GM21529 (cell line): ENCODE measurements at regions not wholly inside any gene's neighbourhood (a gene's known extent, or its start where the extent isn't known, plus 50 kb on each side); places are given as distances from the start of the nearest gene placed in this dataset.

Experiments used
- ATAC-seq: cut with Tn5 transposase; IDR thresholded peaks from one replicate; pipeline ENCODE4 v1.9.1; 2021; ENCODE audit not compliant: unreplicated experiment

DNA sequence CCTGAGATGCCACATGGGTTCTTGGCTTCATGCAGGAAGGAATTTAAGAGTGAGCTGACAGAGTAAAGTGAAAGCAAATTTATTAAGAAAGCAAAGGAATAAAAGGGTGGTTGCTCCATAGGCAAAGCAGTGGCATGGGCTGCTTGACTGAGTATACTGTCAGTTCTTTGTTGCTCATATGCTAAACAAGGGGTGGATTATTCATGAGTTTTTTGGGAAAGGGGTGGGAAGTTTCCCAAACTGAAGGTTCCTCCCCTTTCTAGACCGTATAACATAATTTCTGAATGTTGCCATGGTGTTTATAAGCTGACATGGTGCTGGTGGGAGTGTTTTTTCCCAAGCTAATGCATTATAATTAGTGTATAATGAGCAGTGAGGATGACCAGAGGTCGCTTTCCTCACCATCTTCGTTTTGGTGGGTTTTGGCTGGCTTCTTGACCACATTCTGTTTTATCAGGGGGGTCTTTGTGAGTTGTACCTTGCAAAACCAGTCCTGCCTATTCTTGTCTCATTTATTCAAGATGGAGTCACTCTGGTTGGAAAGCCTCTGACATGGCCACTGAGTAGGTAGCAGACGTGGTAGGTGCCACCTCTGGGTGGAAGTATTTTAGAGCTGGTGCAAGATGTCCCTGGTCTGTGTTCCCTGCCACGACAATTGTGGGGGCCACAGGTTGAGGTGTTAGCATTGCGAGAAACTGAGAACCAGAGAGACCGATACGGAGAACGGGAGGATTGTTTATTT lies 107.5 kb upstream of the SDK1 start:
- no peak for ATAC-seq

DNA sequence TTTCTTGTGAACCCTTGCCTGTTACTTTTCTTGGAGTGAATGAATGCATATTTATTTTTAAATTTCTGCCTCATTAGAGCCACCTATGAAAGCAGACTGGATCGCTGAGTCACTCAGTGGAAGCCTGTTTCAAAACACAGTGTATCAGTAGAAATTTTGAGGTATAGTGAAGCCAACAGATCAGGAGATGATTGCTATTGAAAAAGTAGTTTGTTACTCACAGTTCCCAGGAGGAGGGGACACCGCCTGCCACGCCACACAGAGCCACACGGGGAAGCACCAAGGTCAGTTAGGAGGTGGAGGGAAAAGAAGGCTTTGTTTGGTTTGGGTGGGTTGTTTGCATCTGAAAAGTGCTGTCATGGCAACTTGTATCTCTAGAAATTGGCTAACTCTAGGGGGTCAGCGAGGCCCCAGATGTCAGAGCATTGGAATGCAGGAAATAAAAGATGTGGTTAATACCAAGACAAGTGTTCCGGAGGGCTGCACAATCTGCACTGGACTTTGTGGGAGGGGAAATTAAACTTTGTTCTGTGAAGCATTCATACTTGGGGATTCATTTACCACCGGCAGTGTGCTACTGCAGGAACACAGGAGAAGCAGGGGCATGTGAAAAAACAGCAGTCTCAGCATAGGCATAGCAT lies 106.4 kb upstream of the SDK1 start:
- ATAC-seq, result no peak

DNA sequence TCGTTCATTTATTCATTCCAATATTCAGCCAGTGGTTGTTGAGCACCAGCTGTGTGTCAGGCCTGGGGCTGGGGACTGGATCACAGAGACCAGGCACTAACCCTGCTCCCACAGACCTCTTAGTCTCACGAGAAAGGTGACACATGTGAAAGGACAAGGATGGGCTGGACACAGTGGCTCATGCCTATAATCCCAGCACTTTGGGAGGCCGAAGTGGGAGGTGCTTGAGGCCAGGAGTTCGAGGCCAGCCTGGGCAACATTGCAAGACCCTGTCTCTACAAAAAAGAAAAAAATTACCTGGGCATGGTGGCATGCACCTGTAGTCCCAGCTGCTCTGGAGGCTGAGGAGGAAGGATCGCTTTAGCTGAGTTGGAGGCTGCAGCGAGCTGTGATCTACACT lies 105.9 kb upstream of the SDK1 start:
- ATAC-seq, result no peak

DNA sequence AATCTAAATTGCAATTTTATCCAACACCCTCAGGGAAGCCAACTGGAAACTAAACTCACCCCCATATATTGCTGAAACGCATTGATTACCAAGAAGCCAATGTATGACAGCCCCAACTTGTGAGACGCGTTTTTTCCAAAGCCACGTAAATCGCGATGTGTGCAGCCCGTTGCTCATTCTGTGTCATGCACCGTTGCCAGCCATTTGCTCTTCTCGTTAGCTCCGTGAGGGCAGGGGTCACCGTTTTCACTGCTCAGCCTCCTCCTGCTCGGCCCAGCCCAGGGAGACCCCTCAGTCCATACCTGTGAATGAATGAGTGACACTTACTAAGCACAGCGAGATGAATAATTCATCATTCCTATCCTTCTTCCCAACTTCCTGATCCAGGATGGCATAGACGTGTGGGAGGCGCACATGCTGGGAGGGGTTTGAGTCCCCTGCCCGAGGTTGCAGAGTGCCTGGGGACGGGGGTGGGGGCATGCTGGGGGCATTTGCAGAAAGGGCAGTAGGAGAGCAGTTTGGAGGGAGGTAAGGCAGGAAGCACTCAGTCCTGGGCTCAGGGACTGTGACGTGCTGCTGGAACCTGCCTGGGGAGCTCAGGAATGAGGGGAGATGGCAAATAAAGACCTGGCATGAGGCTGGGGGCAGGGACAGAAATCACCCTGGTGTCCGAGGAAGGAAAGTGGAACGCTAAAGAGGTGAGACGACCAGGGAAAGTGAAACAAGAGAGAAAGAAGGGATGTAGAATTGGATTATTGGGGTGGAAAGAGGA lies 104.2 kb upstream of the SDK1 start:
- no peak for ATAC-seq

DNA sequence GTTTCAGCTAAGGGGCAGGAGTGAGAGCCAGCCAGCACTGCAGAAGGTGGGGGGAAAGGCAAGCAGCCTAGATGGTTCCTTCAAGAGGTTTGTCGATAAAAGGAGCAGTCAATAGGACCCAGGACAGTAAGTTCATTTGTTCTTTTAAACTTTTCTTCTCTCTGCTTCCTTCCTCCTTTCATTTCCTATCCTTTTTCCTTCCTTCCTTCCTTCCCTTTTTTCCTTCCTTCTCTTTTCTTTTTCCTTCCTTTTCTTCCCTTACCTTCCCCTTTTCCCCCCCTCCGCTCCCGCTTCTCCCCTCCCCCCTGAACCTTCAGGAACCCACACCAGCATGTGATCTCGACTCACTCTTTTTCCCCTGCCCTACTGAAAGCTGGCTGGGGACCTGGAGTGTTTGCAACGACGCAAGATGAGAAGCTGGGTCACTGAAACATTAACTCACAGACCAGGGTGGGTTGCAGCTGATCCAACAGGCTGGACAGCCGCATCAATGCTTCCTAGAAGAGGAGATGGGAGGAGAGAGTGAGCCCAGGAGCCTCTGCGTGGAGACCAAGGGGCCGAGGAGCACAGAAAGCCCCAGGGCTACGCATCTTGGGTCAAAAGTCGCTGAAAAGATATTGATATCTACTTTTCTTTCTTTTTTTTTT lies 103.4 kb upstream of the SDK1 start:
- no peak for ATAC-seq

DNA sequence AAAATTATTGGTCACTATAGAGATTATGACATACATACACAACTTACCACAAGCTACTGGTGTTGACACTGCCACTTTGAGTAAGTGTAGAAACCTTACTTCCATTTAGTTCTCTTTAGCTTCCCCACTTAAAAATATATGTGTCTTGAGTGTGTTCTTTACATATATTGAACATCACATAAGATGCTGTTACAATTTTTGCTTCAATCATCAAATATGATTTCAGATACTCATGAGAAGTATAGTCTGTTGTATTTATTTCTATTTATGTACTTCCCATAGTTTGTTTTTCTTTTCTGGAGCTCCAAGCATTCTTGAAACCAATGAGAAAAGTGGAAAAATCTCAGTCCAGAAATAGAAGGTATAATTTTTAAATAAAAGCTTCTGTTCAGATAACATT lies 102.7 kb upstream of the SDK1 start:
- ATAC-seq, result no peak

DNA sequence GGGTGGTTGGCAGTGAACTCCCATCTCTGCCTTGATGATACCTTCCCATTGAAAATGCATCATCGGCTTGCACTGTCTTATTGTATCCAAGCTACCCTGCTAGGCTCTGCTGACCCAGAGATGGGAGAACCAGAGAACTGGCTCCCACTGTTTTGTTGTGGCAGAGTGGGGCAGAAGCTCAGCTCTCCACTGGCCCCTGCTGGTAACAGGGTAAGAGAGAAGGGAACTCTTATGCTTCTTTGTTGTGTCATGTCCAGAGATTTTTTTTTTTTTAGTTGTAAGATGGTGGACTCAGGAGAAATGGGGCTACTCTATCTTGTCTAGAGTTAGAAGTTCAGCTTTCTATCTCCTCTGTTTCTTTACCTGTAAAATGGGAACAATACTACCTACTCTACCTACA lies 100.5 kb upstream of the SDK1 start:
- no peak for ATAC-seq

DNA sequence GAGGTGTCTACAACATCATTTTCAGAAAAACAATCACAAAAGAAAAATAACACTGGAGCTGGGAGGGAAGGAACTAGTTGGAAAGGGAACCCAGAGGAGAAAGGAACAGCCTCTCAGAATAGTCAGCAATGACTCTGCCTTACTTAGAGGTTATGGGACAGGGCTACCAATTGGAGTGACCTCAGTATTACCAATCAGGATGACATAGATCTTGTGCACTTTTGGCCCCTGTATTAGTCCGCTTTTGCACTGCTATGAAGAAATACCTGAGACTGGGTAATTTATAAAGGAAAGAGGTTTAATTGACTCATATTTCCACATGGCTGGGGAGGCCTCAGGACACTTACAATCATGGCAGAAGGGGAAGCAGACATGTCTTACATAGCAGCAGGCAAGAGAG lies 99.7 kb upstream of the SDK1 start:
- no peak for ATAC-seq

DNA sequence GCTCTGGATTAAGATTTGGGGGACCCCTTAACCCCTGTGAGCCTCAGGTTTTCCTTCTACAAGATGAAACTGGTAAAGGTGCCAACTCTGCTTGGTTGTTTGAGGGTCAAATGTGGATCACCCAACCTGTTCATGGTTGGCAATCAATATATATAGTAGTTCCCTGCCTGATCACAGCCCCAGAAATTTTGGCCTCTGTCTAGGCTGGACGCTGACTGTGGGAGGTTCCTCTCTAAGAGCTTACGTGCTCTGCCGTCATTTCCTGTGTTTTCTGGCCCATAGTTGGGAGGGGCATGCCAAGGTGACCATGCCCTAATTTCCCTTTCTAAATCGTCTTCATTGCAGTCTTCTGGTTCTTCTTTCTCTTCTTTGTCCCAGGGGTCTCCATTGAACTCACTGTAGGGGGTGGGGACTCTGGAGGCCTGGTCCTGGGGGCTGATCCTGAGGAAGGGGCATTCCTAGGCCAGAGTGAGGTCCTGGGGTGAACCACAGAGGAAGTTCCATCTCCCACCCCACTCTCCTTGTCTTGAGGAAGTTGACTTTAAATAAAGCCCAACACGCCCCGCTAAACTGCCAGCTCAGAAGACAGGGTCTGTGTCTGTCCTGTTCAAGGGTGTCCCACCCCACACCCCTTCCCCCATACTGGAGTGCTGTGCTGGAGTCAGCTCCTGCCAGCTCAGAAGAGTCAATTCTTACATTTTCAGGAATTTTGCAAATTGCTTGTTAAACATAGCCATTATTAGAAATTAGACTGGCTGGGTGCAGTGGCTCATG lies 98.9 kb upstream of the SDK1 start:
- no peak for ATAC-seq

DNA sequence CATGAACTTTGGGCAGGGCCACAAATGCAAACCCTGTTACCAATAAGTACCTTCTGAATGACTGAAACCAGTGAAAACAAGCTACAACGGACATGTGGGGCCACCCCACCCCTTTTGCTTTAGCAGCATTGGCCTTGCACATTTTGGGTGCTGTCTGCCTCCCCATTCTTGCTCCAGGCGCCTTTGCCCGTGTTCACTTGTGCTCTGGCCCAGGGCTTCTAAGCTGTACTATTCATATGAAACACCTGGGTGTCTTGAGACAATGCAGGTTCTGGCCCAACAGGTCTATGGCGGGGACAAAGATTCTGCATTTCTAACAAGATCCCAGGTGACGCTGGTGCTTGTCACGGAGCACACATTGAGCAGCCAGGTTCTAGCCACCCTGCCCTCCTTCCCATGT lies 96.5 kb upstream of the SDK1 start:
- ATAC-seq, result no peak

DNA sequence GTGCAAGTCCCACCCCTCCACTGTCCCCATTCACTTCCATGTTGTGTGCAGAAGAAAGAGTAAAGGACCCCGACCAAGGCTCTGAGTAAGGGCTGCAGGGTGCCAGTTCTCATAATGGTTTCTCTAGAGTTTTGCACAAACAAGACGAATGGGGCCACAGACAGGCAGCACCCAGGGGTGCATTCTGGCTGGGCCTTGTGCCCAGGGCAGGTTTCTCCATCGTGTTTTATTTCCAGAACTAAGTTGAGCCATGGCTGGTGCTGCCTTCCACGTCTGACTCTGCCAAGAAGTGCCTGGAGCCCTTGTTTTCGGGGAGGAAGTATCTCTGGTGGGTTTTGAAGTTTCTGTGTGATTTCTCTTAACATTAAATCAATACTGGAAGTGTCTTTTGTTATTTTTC lies 95.0 kb upstream of the SDK1 start:
- no peak for ATAC-seq

DNA sequence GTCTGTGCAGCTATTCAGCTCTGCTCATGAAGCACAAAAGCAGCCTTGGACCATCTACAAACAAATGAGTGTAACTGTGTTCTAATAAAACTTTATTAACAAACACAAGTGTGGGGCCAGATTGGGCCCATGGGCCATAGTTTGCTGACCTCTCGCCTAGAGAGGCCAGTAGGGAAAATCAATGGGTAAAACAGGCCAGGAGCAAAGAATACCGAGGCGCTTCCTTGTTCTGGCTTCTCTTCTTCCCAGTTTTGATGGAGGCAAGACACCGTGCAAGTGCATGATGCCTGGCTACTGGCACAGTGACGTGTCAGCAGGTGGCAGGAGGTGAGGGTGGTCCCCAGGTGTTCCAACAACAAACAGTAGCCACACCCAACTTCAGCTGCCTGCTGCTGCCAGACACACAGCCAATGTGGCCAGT lies 94.3 kb upstream of the SDK1 start:
- ATAC-seq, result no peak

DNA sequence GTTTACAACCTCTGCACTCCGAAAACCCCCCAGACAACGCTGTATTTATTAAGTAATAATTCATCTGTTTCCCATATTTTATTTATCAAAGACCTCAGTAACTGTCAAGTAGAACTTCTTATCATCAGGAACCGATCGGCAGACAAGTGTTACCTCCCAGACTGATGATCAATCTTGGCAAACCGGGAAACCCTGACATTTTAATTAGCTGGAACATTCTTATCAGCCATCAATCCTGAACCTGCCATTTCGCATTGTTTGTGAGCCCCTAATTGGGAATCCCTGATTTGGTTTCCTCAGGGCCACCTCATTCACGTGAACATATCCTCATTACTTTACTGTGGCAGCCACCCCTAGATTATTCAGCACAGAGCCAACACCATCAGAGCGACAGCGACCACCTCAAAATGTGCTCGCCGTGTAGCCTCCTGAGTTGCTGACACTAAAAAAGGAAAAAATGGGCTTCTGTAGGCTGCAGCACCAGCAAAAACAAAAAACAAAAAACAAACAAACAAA lies 93.6 kb upstream of the SDK1 start:
- ATAC-seq, result no peak

DNA sequence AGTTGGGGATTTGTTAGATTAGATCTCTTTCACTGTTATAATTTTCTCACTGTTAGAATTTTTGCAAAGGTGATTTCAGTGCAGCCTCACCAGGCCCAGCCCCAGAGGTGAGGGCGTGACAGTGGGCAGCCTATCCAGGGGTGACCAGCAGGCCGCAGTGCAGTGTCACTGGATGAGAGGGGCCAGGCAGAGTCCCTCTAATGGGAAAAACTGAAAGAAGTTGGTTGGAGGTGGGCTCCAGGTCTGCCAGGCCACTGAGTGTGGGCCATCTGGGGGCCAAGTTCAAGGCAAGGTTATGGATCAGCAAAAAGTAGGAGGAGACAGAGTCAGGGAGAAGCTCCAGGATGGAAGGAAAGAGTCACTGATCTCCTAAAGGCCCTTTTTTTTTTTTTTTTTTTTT lies 90.5 kb upstream of the SDK1 start:
- ATAC-seq, result no peak

DNA sequence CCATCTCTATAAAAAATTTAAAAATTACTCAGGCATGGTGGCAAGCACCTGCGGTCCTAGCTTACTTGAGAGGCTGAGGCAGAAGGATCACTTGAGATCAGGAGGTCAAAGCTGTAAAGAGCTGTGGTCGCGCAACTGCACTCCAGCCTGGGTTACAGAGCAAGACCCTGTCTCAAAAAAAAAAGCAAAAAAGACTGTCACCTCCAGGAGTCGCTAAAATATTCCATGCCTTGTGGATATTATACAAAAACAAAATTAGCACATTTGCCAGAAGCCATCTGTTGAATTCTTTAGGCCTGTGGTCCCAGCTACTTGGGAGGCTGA lies 87.0 kb upstream of the SDK1 start:
- ATAC-seq, result no peak

DNA sequence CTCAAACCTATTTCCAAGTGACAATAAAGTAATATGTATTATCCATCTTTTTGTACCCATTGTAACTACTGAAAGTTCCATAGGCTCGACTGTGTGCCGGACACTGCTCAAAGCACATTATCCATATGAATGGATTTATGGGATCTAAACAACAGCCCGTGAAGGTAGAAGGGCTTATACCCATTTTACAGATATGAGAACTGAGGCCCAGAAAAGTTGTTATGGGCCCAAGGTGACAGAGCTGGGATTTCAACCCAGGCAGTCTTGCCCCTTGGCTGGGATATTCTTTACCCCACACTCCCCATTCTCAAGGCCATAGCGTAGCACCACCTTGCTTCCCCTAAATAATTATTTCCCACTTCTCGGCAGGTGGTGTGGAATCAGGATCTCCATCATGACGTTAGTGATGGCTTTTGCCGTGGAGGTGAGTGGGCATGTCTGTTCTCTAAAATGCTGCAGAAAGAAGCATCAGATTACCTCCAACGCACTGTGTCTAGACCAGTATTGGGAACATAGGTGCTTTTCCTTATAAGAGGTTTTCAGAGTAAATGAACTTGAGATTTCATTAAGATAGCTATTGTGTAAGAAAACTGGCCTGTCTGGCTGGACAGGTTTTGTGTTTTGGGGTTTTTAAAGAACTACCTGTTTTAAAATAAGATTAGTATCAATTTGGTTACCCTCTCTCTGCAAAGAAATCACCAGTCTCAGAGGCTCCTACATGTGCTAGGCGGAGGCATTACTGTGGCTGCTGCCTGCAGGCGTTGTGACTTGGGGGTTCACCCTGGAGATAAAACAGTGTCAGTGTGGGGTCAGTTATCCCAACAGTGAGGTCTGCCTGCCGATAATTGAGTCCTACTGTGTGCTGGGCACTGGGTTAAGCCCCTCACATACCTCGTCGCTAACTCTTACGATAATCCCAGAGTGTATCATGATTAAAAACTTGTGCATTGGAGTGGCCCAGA lies 85.1 kb upstream of the SDK1 start:
- no peak for ATAC-seq

DNA sequence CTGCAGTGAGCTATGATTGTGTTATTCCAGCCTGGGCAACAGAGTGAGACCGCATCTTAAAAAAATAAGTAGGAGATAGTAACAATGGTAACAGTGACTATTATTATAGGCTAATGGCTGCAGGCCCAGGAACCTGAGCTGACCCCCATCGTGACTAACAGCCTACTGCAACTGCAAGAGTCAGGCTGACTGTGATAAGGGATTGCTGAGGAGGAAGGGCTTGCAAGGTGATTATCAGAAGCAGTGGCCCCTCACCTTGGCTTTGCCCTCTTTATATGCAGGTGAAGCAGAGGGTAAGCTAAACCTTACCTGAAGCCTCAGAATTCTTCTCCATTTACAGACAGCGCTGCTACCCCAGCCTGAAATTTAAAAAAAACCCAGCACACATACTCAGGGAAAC lies 83.9 kb upstream of the SDK1 start:
- no peak for ATAC-seq

DNA sequence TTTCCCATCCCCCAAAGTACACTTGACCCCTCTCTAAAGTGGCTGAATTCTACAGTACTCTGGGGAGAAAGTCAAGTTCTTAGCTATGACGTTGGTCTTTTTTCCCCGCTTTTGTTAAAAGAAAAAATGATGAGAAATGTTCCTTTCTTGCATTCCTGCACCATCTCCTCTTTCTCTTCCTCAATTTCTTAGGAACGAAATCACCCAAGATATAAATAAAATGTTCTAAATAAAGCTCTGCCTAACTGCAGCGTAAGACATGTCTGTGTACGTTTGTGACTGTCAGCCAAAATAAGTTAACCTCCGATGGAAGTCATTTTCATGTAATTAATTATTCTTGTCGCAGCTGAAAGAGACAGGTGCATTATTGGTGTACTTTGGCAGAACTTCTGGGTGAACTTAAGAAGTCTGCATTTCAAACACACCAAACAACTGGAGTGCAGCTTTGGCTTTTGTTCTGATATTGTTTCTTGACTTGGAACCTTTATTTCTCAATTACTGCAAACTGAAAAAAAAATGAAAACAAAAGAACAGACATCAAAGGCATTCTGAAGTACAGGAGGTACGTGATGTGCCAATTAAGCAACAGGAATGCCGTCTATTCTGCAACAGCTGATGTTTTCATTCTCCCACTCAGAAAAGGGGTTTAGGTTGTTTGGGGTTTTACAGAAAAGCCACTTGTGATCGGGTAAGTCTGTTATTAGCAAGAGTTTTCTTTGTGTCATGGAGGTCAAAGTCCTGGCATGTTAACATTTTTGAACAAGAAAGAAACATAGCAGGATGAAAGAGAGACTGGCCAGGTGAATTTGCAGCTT lies 82.4 kb upstream of the SDK1 start:
- no peak for ATAC-seq

DNA sequence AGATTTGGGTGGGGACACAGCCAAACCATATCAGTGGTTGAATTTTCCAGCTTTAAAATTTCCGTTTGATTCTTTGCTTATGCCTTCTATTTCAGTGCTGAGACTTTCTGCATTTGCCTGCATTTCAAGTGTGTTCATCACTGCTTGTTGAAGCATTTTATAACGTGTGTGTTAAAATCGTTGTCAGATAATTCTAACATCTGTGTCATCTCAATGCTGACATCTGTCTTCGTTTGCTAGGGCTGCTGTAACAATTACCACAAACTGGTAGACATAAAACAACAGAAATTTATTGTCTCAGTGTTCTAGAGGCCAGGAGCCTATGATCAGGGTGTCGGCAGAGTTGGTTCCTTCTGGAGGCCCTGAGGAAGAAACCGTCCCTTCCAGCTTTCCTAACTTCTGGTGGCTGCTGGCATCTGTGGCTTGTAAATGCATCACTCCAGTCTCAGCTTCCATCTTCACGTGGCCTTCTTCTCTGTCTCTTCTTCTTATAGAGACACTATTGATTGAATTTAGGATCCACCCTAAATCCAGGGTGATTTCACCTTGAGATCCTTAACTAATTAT lies 71.1 kb upstream of the SDK1 start:
- no peak for ATAC-seq
